IMR-90 (cell line): ENCODE measurements at regions not wholly inside any gene's neighbourhood (a gene's known extent, or its start where the extent isn't known, plus 50 kb on each side); places are given as distances from the start of the nearest gene placed in this dataset.

ENCODE experiments used
- ATAC-seq: fragments of 200-7000 bp; cut with Tn5 transposase; 2 replicates; pipeline ENCODE4 v1.9.1; 2020; ENCODE audit warnings: low read depth, mild to moderate bottlenecking, moderate library complexity
- BruUV-seq: library from RNA; stranded (reverse); fragments of 400-500 nt; replicated peaks from 2 replicates; lab custom pipeline; 2021; lab: Mats Ljungman, UMichigan
- CTCF ChIA-PET: fragments of 300-600 bp; formaldehyde crosslinking; extraction: SDS; loops from one replicate; lab custom pipeline; 2021; ENCODE audit warnings: antibody characterized with exemption; lab: Yijun Ruan, JAX
- POLR2A ChIA-PET: fragments of 300-600 bp; sonication (Branson Sonifier 250); formaldehyde crosslinking; loops from one replicate; lab custom pipeline; 2022; ENCODE audit warnings: antibody characterized with exemption; ENCODE audit not compliant: unreplicated experiment; lab: Charles Lee
- DNase-seq: peaks from one replicate; pipeline ENCODE4 v3.0.0; 2013
- H2AFZ ChIP-seq: replicated peaks from 2 replicates; pipeline ENCODE3; 2013; ENCODE audit warnings: low read length, mild to moderate bottlenecking; ENCODE audit not compliant: poor library complexity
- H2AK5ac ChIP-seq: 2 replicates; pipeline ENCODE4 v1.6.1; 2013; ENCODE audit warnings: low read depth, low read length, inconsistent platforms
- H2AK9ac ChIP-seq: replicated peaks from 2 replicates; pipeline ENCODE3; 2013; ENCODE audit warnings: mild to moderate bottlenecking, low read depth, low read length, moderate library complexity; ENCODE audit not compliant: poor library complexity
- H2BK120ac ChIP-seq: 2 replicates; pipeline ENCODE4 v1.6.1; 2013; ENCODE audit warnings: low read depth, low read length, inconsistent platforms
- H2BK15ac ChIP-seq: 3 replicates; pipeline ENCODE4 v1.6.1; 2013; ENCODE audit warnings: low read depth, low read length, inconsistent platforms
- H2BK20ac ChIP-seq: 2 replicates; pipeline ENCODE4 v1.6.1; 2013; ENCODE audit warnings: low read depth, mild to moderate bottlenecking, inconsistent platforms, low read length, moderate library complexity
- H2BK5ac ChIP-seq: 2 replicates; pipeline ENCODE4 v1.6.1; 2013; ENCODE audit warnings: mild to moderate bottlenecking, low read depth, low read length, inconsistent platforms; ENCODE audit not compliant: poor library complexity, severe bottlenecking
- H3K14ac ChIP-seq: replicated peaks from 2 replicates; pipeline ENCODE4 v1.6.1; 2013; ENCODE audit warnings: low read depth, low read length, inconsistent platforms
- H3K18ac ChIP-seq: 2 replicates; pipeline ENCODE4 v1.6.1; 2013; ENCODE audit warnings: low read depth, low read length, control low read depth
- H3K23ac ChIP-seq: 2 replicates; pipeline ENCODE4 v1.6.1; 2013; ENCODE audit warnings: low read depth, low read length, inconsistent platforms
- H3K27ac ChIP-seq: 2 replicates; pipeline ENCODE4 v1.5.1; 2013; ENCODE audit warnings: mild to moderate bottlenecking, control low read depth, low read length; ENCODE audit not compliant: insufficient read depth
- H3K27me3 ChIP-seq: 2 replicates; pipeline ENCODE4 v1.6.1; 2013; ENCODE audit warnings: low read length; ENCODE audit not compliant: control insufficient read depth, insufficient read depth
- H3K36me3 ChIP-seq: 2 replicates; pipeline ENCODE4 v1.6.1; 2013; ENCODE audit warnings: low read length, mixed read lengths; ENCODE audit not compliant: control insufficient read depth, insufficient read depth
- H3K4ac ChIP-seq: 2 replicates; pipeline ENCODE4 v1.6.1; 2013; ENCODE audit warnings: low read depth, low read length, inconsistent platforms
- H3K4me1 ChIP-seq: 2 replicates; pipeline ENCODE4 v1.6.1; 2013; ENCODE audit warnings: low read length, mixed read lengths; ENCODE audit not compliant: control insufficient read depth, insufficient read depth
- H3K4me2 ChIP-seq: 2 replicates; pipeline ENCODE4 v1.6.1; 2013; ENCODE audit warnings: low read depth, mild to moderate bottlenecking, control low read depth, low read length, moderate library complexity
- H3K4me3 ChIP-seq: 2 replicates; pipeline ENCODE4 v1.5.1; 2013; ENCODE audit warnings: low read depth, mild to moderate bottlenecking, control low read depth, low read length, moderate library complexity; ENCODE audit not compliant: insufficient read depth
- H3K56ac ChIP-seq: 2 replicates; pipeline ENCODE4 v1.6.1; 2013; ENCODE audit warnings: low read length, inconsistent platforms; ENCODE audit not compliant: insufficient read depth; ENCODE audit errors: extremely low read depth
- H3K79me1 ChIP-seq, 2 experiments: 2 replicates each; pipeline ENCODE4 v1.6.1; 2013; ENCODE audit warnings: low read length in 2 of 2, inconsistent platforms in 1 of 2, low read depth in 1 of 2
- H3K9ac ChIP-seq: 2 replicates; pipeline ENCODE4 v1.6.1; 2013; ENCODE audit warnings: low read depth, low read length, control low read depth
- H3K9me1 ChIP-seq: 2 replicates; pipeline ENCODE4 v1.6.1; 2013; ENCODE audit warnings: low read length, inconsistent platforms; ENCODE audit not compliant: insufficient read depth
- H3K9me3 ChIP-seq: 2 replicates; pipeline ENCODE4 v1.6.1; 2013; ENCODE audit warnings: low read length; ENCODE audit not compliant: control insufficient read depth, insufficient read depth
- H4K20me1 ChIP-seq: 2 replicates; pipeline ENCODE4 v1.6.1; 2013; ENCODE audit warnings: low read length, inconsistent platforms; ENCODE audit not compliant: insufficient read depth
- H4K5ac ChIP-seq: 2 replicates; pipeline ENCODE4 v1.6.1; 2013; ENCODE audit warnings: mild to moderate bottlenecking, low read depth, low read length, control low read depth
- H4K8ac ChIP-seq, 2 experiments: 2 replicates each; pipeline ENCODE4 v1.6.1; 2013; ENCODE audit warnings: low read depth in 2 of 2, low read length in 2 of 2, control low read depth in 1 of 2, inconsistent platforms in 1 of 2
- H4K91ac ChIP-seq: 2 replicates; pipeline ENCODE4 v1.6.1; 2013; ENCODE audit warnings: low read depth, low read length, inconsistent platforms; ENCODE audit not compliant: insufficient read depth
- BHLHE40 ChIP-seq: fragments of 150-350 bp; IDR thresholded peaks from 2 replicates; pipeline ENCODE4 v1.6.1; 2016; ENCODE audit warnings: mild to moderate bottlenecking, low read depth, low read length
- CEBPB ChIP-seq: IDR thresholded peaks from 2 replicates; pipeline ENCODE4 v1.6.1; 2012; ENCODE audit warnings: low read depth, low read length, improper control_type of control experiment
- CHD1 ChIP-seq: IDR thresholded peaks from 2 replicates; pipeline ENCODE4 v1.6.1; 2012; ENCODE audit warnings: low read depth, low read length, improper control_type of control experiment
- CTCF ChIP-seq: conservative IDR thresholded peaks from 2 replicates; pipeline ENCODE4 v1.5.1; 2012; ENCODE audit warnings: mild to moderate bottlenecking, low read depth, low read length, improper control_type of control experiment
- FOS ChIP-seq: fragments of 150-350 bp; IDR thresholded peaks from 2 replicates; pipeline ENCODE4 v1.6.1; 2016; ENCODE audit warnings: low read depth, low read length
- MAFK ChIP-seq: IDR thresholded peaks from 2 replicates; pipeline ENCODE4 v1.6.1; 2012; ENCODE audit warnings: low read depth, low read length, improper control_type of control experiment
- MAZ ChIP-seq: IDR thresholded peaks from 2 replicates; pipeline ENCODE4 v1.6.1; 2012; ENCODE audit warnings: low read depth, mild to moderate bottlenecking, low read length, improper control_type of control experiment, moderate library complexity, borderline replicate concordance
- MXI1 ChIP-seq: IDR thresholded peaks from 2 replicates; pipeline ENCODE4 v1.6.1; 2012; ENCODE audit warnings: low read depth, mild to moderate bottlenecking, low read length, moderate library complexity, borderline replicate concordance
- NFE2L2 ChIP-seq: fragments of 150-350 bp; IDR thresholded peaks from 2 replicates; pipeline ENCODE4 v1.6.1; 2016; ENCODE audit warnings: low read depth, mild to moderate bottlenecking, low read length
- POLR2A ChIP-seq: IDR thresholded peaks from 2 replicates; pipeline ENCODE4 v1.6.1; 2012; ENCODE audit warnings: mild to moderate bottlenecking, low read depth, low read length
- RAD21 ChIP-seq: IDR thresholded peaks from 2 replicates; pipeline ENCODE4 v1.6.1; 2012; ENCODE audit warnings: low read length, improper control_type of control experiment
- RCOR1 ChIP-seq: IDR thresholded peaks from 2 replicates; pipeline ENCODE4 v1.6.1; 2012; ENCODE audit warnings: mild to moderate bottlenecking, low read length, improper control_type of control experiment; ENCODE audit not compliant: insufficient replicate concordance
- RFX5 ChIP-seq: IDR thresholded peaks from 2 replicates; pipeline ENCODE4 v1.8.0; 2012; ENCODE audit warnings: low read depth, mild to moderate bottlenecking, low read length, moderate library complexity
- SMC3 ChIP-seq: fragments of 150-350 bp; IDR thresholded peaks from 2 replicates; pipeline ENCODE4 v1.6.1; 2016; ENCODE audit warnings: low read depth, mild to moderate bottlenecking, antibody characterized with exemption, low read length, moderate library complexity
- USF2 ChIP-seq: fragments of 150-350 bp; IDR thresholded peaks from 2 replicates; pipeline ENCODE4 v1.6.1; 2017; ENCODE audit warnings: mild to moderate bottlenecking, antibody characterized with exemption, low read length, low read depth
- WGBS, 2 experiments: methylation state at CpG; one replicate each; pipeline versions ENCODE4 v1.1.5 to v1.1.7; 2013; ENCODE audit warnings: missing lambda C conversion rate in 2 of 2; ENCODE audit not compliant: insufficient read length in 1 of 2; ENCODE audit errors: extremely low coverage in 2 of 2; 5-methylcytosine and 5-hydroxymethylcytosine counted together
- dilution Hi-C: fragments of 300-500 bp; cut with HindIII; formaldehyde crosslinking; loops from one replicate; pipeline ENCODE4 v1.14.3; 2018; ENCODE audit warnings: low sequenced_read_pairs; ENCODE audit not compliant: unreplicated experiment
- in situ Hi-C: fragments of 300-500 bp; cut with MboI; formaldehyde crosslinking; loops from 3 replicates; pipeline ENCODE4 v1.14.3; 2019; ENCODE audit warnings: low sequenced_read_pairs, inconsistent platforms, mixed read lengths
- intact Hi-C: fragments of 100-400 bp; cut with micrococcal nuclease; formaldehyde crosslinking; loops from 2 replicates; pipeline ENCODE4 v1.10.0; 2022
- TF ChIP-seq, protein P1 (sequence below): fragments of 150-350 bp; IDR thresholded peaks from 2 replicates; pipeline ENCODE4 v1.6.1; 2016; ENCODE audit warnings: low read depth, mild to moderate bottlenecking, low read length, moderate library complexity, borderline replicate concordance

DNA sequence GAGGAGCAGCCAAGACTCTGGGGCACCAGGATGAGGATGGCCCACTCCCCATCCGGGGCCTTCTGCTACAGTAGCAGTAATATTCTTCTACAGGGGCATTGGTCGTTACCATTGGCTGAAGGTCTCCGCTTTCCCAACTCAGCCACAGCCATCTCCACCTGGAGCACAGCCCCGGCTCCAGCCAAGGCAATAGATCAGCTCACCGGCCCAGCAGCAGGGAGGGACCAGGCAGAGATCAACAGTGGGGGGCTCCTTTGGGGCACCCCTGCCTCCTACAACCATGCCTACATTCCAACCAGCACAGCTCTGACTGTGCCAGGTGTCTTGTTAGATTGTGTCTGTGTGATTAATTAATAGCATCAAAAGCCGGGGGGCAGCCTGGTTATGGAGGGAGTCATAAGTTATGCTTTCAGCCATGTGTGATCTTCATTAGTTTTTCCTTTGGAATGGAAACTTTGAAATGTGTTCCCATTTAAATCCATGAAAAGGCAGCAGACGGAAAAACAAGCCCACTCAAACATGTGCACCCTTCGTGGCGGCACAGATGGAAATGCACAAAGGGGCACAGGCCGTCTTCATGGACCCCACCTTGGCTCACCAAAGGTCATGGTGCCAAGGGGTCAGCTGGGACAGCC is 68.6 kb upstream of the BZW1 start:
- H3K4me2 ChIP-seq, result no peak overlapping the region
- H3K4me1 ChIP-seq, result peaks cover 13% of the 10 kb centered on the region
- no peak overlapping the region for H3K4me3 ChIP-seq

More for the DNA sequence above, 68.6 kb upstream of the BZW1 start:
- no peak for ATAC-seq
- no peaks in the 10 kb centered on the region for H3K9me3 ChIP-seq
- no peak overlapping the region for H2BK20ac ChIP-seq
- H3K14ac ChIP-seq, result no peak overlapping the region
- H4K91ac ChIP-seq, result no peak overlapping the region; the same call in 1 of the 2 replicates
- no peaks in the 10 kb centered on the region for H3K27me3 ChIP-seq
- no peak overlapping the region for H4K8ac ChIP-seq
- no peak overlapping the region for H3K4ac ChIP-seq
- no peak overlapping the region for H2BK120ac ChIP-seq
- H2AFZ ChIP-seq, result no peak overlapping the region
- H3K36me3 ChIP-seq, result no peaks in the 10 kb centered on the region
- intact Hi-C loops, result no loop called here
- H3K23ac ChIP-seq, result no peak overlapping the region
- H3K27ac ChIP-seq, result no peak overlapping the region
- H3K56ac ChIP-seq, result no peak overlapping the region
- H3K18ac ChIP-seq, result no peak overlapping the region
- in situ Hi-C loops, result no loop called here
- no peak overlapping the region for H3K9ac ChIP-seq
- ChIA-PET CTCF (interaction anchor here (1.2 kb wide), 1 partner anchor 22 kb away, joined by 3 read pairs; no protein-coding TSS in a partner anchor), POLR2A (no interaction called here)
- H3K79me1 ChIP-seq, result no peaks in the 10 kb centered on the region; a peak in 1 of 4 replicates
- no peak for DNase-seq
- no peak overlapping the region for H2AK9ac ChIP-seq
- 83% methylated on average over 1 of the region's 10 CpGs; no CpG with 5 or more reads in 1 of the 2 experiments for WGBS, 2 experiments
- H3K9me1 ChIP-seq, result peaks cover 10% of the 10 kb centered on the region
- H2BK5ac ChIP-seq, result no peak overlapping the region
- BruUV-seq, result no TSS peak
- no peaks in the 10 kb centered on the region for H4K20me1 ChIP-seq
- TF ChIP-seq CTCF (no peak), RAD21 (no peak), RFX5 (no peak), CHD1 (no peak), MAFK (no peak), USF2 (no peak), BHLHE40 (no peak), CEBPB (no peak), MXI1 (no peak), FOS (no peak), POLR2A (no peak), MAZ (no peak), SMC3 (no peak), RCOR1 (no peak), NFE2L2 (no peak)
- TF ChIP-seq, protein P1, sequence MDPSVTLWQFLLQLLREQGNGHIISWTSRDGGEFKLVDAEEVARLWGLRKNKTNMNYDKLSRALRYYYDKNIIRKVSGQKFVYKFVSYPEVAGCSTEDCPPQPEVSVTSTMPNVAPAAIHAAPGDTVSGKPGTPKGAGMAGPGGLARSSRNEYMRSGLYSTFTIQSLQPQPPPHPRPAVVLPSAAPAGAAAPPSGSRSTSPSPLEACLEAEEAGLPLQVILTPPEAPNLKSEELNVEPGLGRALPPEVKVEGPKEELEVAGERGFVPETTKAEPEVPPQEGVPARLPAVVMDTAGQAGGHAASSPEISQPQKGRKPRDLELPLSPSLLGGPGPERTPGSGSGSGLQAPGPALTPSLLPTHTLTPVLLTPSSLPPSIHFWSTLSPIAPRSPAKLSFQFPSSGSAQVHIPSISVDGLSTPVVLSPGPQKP, result no peak
- H4K5ac ChIP-seq, result no peak overlapping the region
- no peak overlapping the region; the same call in 1 of the 2 replicates for H2AK5ac ChIP-seq
- no peak overlapping the region for H2BK15ac ChIP-seq
- dilution Hi-C loops, result no loop called here
